ENCODE measurements at regions not wholly inside any gene's neighbourhood (a gene's known extent, or its start where the extent isn't known, plus 50 kb on each side); places are given as distances from the start of the nearest gene placed in this dataset.

DNA sequence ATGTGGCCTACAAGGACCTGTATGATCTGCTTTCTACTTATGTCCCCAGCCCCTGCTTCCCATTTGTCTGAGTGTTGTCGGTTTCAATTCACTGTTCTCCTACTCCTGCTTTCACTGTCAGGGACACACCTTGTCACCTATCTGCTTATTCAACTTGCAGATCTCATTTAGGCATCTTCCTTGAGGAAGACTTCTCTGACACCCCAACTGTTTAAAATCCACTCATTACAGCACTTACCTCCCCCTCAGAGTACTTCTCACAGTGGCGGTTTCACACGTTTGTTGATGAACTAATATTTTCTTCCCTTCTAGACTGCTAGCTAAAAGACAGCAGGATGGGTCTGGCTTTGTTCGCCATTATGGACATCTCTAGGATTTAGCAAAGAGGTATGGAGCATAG, 279.9 kb upstream of the TET2 start (continued):
- TF ChIP-seq MEF2B (IDR thresholded peaks at IDR 0.05; ENCODE audit: partially characterized antibody, poor library complexity, severe bottlenecking) = peak; percentile 46
- TF ChIP-seq MTA2 (IDR thresholded peaks at IDR 0.05; ENCODE audit: low read depth) = peak; percentile 80

DNA sequence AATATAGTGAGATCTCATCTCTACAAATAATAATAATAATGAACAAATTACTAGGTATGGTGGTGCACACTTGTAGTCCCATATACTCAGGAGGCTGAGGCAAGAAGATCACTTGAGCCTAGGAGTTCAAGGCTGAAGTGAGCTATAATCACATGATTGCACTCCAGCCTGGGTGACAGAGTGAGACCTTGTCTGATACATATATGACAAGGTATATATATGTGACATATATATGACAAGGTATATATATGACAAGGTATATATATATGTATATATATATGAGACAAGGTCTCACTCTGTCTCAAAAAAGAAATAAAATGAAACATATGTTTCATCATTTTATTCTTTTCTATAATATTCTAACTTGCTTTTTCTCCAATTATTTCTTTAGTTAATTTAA, 278.1 kb upstream of the TET2 start:
- Histone ChIP-seq H3K27ac (ENCODE audit: control insufficient read depth, insufficient read depth) (peak overlapping the region; percentile 54), H3K4me1 (ENCODE audit: control insufficient read depth, insufficient read depth, low read length) (peaks cover 36% of the 10 kb centered on the region), H3K27me3 (replicated peaks in 1 of 2; ENCODE audit: control insufficient read depth in 2 of 2, insufficient read depth in 2 of 2, low read length in 1 of 2) (no peaks in the 10 kb centered on the region), H3K4me2 (ENCODE audit: control insufficient read depth, insufficient read depth) (no peak overlapping the region; the same call in none of the 2 replicates), H3K79me2 (ENCODE audit: control insufficient read depth, insufficient read depth, low read length) (no peaks in the 10 kb centered on the region), H2AFZ (ENCODE audit: control insufficient read depth, low read depth, low read length) (no peak overlapping the region), H4K20me1 (ENCODE audit: control insufficient read depth, insufficient read depth) (no peaks in the 10 kb centered on the region), H3K9me3 (replicated peaks; ENCODE audit: control insufficient read depth, insufficient read depth, low read length) (peaks cover 17% of the 10 kb centered on the region; the same call in 2 of the 3 replicates), H3K36me3 (ENCODE audit: control insufficient read depth in 2 of 2, insufficient read depth in 2 of 2, low read length in 1 of 2) (no peaks in the 10 kb centered on the region), H3K9ac (ENCODE audit: control insufficient read depth, insufficient read depth, low read length) (no peak overlapping the region), H3K4me3 (no peak overlapping the region)
- POLR2A ChIA-PET = no interaction called here
- intact Hi-C loops (cut with micrococcal nuclease; ENCODE audit: unreplicated experiment) = loop anchor here (2.0 to 5.0 kb wide), 5 partner anchors 62 to 604 kb away; no protein-coding TSS in a partner anchor
- DNase-seq (ENCODE audit: low read depth, low spot score) (no peak), ATAC-seq (peak; percentile 62), FAIRE-seq (no peak)
- SMC1A ChIA-PET (ENCODE audit: uncharacterized antibody, unreplicated experiment) = interaction anchor here (1.3 kb wide), 1 partner anchor 585 kb away, joined by 3 read pairs; no protein-coding TSS in a partner anchor
- in situ Hi-C loops (cut with MboI) = loop anchor here (10.0 kb wide), 1 partner anchor 374 kb away; the partner anchor contains the start of gene CXXC4
- CTCF ChIA-PET = interaction anchor here (1.5 kb wide), 1 partner anchor 9 kb away, joined by 3 read pairs; no protein-coding TSS in a partner anchor
- no TSS peak for BruUV-seq (replicated peaks)
- RAD21 ChIA-PET (ENCODE audit: unreplicated experiment) = interaction anchor here (2.9 kb wide), 1 partner anchor 125 kb away, joined by 10 read pairs; no protein-coding TSS in a partner anchor
- TF ChIP-seq, protein P1, sequence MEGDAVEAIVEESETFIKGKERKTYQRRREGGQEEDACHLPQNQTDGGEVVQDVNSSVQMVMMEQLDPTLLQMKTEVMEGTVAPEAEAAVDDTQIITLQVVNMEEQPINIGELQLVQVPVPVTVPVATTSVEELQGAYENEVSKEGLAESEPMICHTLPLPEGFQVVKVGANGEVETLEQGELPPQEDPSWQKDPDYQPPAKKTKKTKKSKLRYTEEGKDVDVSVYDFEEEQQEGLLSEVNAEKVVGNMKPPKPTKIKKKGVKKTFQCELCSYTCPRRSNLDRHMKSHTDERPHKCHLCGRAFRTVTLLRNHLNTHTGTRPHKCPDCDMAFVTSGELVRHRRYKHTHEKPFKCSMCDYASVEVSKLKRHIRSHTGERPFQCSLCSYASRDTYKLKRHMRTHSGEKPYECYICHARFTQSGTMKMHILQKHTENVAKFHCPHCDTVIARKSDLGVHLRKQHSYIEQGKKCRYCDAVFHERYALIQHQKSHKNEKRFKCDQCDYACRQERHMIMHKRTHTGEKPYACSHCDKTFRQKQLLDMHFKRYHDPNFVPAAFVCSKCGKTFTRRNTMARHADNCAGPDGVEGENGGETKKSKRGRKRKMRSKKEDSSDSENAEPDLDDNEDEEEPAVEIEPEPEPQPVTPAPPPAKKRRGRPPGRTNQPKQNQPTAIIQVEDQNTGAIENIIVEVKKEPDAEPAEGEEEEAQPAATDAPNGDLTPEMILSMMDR (IDR thresholded peaks at IDR 0.05 in 2 of 3, conservative IDR thresholded peaks at IDR 0.05 in 1 of 3; ENCODE audit: control insufficient read depth in 2 of 3, extremely low read depth in 1 of 3, insufficient read depth in 1 of 3, low read depth in 3 of 3, low read length in 3 of 3) = no peak
- TF ChIP-seq MEF2A (IDR thresholded peaks at IDR 0.05; ENCODE audit: insufficient read depth, low read depth, low read length) (no peak), BRCA1 (IDR thresholded peaks at IDR 0.05; ENCODE audit: low read depth, low read length) (no peak), ZNF217 (IDR thresholded peaks at IDR 0.05) (no peak), ZBTB11 (CRISPR knock-in tag; IDR thresholded peaks at IDR 0.05) (no peak), GATAD2B (conservative IDR thresholded peaks at IDR 0.05; ENCODE audit: low read depth) (no peak), MXI1 (IDR thresholded peaks at IDR 0.05; ENCODE audit: low read depth, low read length) (no peak), SPI1 (IDR thresholded peaks at IDR 0.05; ENCODE audit: borderline replicate concordance, insufficient read depth, low read depth, low read length) (no peak), USF2 (IDR thresholded peaks at IDR 0.05; ENCODE audit: borderline replicate concordance, low read depth, low read length) (no peak), HDGF (IDR thresholded peaks at IDR 0.05) (no peak), HCFC1 (IDR thresholded peaks at IDR 0.05; ENCODE audit: low read length) (no peak), TARDBP (IDR thresholded peaks at IDR 0.05; ENCODE audit: borderline replicate concordance) (no peak), SMC3 (IDR thresholded peaks at IDR 0.05; ENCODE audit: borderline replicate concordance, low read length) (no peak), ZZZ3 (IDR thresholded peaks at IDR 0.05; ENCODE audit: control insufficient read depth, insufficient read length, low read depth) (no peak)
- TF ChIP-seq, protein P2, sequence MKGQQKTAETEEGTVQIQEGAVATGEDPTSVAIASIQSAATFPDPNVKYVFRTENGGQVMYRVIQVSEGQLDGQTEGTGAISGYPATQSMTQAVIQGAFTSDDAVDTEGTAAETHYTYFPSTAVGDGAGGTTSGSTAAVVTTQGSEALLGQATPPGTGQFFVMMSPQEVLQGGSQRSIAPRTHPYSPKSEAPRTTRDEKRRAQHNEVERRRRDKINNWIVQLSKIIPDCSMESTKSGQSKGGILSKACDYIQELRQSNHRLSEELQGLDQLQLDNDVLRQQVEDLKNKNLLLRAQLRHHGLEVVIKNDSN (IDR thresholded peaks at IDR 0.05; ENCODE audit: borderline replicate concordance, extremely low read length, insufficient read depth, low read depth, low read length) = no peak

Data from GM12878 (cell line).